Stimulated activated CD4-positive, alpha-beta T cell treated with anti-CD3 and anti-CD28 coated beads, Interleukin-15, amount 100 ng/mL, for 24 hours (primary cell): ENCODE measurements at regions not wholly inside any gene's neighbourhood (a gene's known extent, or its start where the extent isn't known, plus 50 kb on each side); places are given as distances from the start of the nearest gene placed in this dataset.

ENCODE experiments used
- DNase-seq: peaks from one replicate; pipeline ENCODE4 v3.0.0-alpha.2; 2020

- no peak for DNase-seq
Measured at GRCh38 chr4:180372691-180373090, 1870.5 kb upstream of the TENM3 start.

GRCh38 chr4:180377741-180378140, 1865.5 kb upstream of the TENM3 start:
- no peak for DNase-seq

DNA sequence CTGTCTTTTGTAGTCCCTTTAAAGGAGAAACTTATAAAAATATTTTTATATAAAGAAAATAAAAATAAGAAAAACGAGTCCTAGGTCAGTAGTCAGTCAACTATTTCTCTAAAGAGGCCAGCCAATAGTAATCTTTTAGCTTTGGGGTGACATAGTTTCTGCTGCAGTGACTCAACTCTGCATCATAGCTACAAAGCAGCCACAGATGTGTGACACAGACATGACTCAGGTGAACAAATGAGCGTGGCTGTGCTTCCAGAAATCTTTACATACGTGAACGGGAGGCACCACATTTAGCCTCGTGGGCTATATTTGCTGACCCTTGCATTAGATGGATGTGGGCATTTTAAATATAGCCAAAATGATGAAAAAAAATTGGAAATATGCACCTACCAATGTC, 1862.5 kb upstream of the TENM3 start:
- peak; percentile 3 for DNase-seq

- no peak for DNase-seq
Measured at GRCh38 chr4:180391613-180392012, 1851.6 kb upstream of the TENM3 start.

DNA sequence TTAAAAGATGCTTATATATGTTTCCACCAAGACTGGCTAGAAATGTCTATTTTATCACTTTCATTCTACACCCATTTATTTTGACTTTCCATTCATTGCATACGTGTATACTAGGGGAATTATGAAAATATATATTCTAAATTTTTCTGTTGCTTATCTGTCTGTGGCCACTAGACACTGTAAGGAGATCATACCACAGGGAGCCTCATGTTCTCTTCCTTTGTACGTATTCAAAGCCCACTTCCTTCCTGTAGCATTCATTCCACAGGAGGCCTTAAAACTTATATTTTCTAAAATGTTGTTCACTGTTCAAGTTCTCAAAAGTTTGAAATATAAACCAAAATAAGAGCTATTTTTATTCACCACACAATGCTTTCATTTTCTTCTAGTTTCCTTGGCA, 1848.9 kb upstream of the TENM3 start:
- DNase-seq = no peak

DNA sequence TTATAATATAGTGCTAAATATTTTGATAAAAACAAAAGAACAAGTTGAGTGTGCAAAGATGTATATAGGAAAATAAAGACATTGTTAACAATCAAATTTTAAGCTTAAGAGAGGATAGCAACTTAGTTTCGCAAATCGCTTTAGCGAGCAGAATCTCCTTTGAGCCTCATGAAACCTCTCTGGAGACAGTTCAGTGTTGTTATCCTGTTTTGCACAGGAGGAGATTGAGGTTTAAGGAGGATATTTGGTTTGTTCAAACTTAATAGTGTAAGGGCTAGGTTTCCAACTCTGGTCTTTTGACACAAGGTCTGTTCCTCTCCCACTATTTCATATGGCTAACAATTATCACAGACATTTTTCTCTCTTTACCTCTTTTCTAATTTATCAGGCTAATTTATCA, 1848.5 kb upstream of the TENM3 start:
- no peak for DNase-seq

GRCh38 chr4:180398564-180398963, 1844.6 kb upstream of the TENM3 start:
- no peak for DNase-seq

GRCh38 chr4:180407275-180407885, 1835.8 kb upstream of the TENM3 start:
- no peak for DNase-seq

GRCh38 chr4:180418819-180419531, 1824.2 kb upstream of the TENM3 start:
- DNase-seq = no peak

DNA sequence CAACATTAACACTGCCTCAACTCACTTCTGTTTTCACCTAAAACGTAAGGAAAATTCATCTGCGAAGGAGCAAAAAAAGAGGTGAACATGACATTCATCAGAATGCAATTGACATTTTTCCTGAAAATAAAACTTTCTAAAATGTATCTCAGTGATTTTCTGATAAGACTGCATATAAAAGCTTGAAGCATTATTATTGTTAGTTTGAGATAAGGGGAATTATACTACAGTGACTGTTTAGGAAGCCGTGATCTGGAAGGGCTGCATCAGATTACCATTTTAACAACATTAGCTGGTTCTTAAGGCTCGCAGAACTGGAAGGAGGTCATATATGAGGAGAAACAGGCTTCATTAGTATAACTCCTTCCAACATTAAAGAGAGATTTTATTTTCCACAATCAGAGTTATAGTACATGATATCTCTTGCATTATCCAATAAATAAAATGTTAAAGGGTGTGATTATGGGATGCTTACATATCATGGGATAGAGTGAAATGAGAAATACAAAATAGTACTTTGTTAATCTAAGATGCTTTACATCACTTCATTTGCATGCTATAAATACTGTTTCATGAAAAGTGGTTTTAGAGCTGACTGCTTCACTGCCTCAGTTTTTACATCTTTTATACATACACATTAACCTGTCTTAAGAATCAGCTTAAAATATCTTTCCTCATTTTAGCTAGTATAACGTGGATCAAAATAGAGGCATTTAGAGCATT, 1820.1 kb upstream of the TENM3 start:
- DNase-seq = no peak

DNA sequence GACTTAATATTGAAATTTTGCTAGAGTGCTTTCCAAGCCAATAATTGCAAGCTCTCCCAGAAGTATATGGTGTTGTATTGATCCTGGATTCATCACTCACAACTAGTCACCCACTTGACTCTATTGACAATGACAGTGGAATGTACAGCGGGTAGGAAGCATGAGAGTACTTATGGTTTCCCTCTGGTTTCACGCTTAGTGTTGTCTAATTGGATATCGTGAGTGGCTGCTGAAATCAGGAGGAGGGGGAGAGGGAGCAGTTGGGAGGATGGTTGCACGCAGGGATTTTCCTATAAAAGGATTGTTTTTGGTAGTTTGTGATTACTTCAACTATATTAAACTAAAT, 1819.5 kb upstream of the TENM3 start:
- DNase-seq = no peak

DNA sequence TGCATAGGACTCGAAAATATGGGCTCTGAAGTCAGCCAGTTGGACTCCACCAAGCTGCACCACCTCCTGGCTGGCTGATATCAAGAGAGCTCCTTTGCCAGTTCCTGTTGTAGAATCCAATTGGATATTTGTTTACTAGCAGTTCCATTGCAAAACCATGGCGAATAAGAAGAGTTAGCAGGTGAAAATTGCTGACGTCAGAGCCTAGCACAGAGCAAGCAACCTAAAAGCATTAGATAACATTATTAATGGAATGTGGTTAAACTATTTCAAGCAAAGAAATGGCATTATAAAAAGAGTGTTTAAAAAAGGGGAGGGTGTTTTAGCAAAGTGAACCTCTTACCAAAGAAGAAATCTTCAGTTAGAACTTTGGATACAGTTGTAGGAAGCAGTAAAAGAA, 1816.3 kb upstream of the TENM3 start:
- no peak for DNase-seq

DNA sequence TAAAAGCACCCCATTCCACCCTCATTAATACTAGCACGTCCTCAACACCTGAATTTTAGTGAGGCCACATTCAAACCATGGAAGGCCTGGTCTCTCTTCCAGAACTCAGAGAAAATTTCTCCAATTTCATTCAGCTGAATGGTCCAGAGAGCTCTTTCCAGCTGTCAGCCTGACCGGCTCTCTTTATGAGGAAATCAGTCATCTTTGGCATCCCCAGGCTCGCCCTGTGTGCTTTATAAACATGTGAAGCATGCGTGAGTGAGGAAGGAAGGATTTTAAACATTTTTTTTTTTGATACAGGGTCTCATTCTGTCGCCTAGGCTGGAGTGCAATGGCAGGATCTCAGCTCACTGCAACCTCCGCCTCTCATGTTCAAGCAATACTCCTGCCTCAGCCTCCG, 1812.9 kb upstream of the TENM3 start:
- DNase-seq = no peak

DNA sequence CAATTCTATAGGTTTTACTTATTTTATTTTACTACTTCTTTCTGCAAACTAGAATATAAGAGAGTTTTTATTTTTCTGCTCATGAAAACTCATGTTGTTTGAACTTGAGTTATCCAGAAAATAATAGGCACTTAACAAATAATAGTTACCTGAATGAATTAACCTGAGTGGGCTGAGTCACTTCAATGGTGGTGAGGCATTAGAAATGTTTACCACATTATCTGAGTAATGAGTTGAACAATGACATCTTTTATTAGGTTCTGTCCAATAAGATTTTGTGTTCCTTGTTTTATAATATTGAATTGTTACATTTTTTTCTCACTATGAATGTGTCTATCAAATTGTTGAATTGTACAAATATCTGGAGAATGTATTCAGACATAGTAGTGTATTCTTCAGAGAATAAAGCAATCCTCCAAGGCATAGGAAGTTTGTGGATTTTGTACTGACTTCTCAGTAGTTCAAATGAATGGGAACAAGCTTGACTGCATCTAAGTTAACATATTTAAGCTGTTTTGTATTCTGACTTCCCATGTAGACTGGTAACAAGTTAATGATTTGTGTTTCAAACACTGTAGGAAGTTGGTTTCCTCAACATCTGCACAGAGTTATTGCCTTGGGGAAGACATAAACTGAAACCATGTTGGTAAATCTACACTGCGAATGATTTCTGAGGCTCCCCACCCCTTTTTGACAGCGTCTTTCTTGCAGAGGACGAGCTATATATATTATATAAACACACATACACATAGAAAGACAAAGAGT, 1808.9 kb upstream of the TENM3 start:
- DNase-seq = no peak

DNA sequence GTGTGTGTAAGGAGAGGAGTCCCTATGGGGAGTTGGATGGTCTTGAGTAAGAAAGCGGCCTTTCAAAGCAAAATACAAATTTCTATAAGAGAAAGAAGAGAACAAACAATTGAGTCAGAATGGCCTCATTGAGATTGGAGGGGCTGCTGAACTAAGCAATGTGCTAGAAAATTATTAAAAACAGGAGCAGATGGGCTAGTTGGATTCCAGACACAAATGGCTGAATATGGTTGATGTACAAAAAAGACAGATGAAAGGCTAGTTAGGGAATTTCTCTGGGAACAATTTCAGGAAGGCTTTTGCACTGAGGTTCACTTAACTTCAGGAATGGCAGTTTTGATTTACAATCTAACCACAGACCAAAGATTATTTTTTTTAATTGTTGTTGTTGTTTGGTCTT, 1806.8 kb upstream of the TENM3 start:
- DNase-seq = no peak

DNA sequence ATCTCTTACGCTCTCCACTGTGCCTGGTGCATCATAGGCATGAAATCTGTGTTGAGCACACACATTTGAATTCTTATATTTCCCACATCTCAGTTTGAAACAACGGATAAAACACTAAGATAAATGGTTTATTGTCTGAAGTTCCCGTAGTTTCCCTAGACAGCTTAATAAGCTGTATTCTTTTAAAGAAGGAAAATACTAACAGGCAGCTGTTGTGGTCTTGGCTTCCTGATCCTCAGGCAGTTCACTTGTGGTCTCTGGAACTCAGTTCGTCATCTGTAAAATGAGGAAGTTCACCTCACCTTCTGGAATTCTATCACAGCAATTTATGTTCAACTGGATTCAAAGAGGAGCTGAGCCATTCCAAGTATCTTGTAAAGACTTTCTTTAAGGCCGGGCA, 1805.6 kb upstream of the TENM3 start:
- no peak for DNase-seq

DNA sequence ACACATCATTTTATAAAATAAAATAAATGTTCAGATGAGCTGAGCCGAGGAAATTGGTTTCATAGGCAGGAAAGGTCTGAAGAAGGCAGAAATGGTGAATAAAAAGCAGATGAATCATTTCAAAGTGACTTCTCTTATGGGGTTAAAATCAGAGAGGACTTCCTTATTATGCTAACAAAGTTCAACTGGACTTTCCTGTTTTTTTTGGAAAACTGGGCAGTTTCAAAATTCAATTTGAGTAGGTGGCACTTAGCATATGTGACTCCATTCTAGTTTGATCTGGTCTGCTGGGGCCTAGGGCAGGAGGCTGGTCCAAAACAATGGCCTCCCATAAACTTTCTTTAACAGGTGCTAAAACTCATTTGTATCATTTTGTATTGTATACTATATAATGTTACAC, 1794.9 kb upstream of the TENM3 start:
- no peak for DNase-seq

DNA sequence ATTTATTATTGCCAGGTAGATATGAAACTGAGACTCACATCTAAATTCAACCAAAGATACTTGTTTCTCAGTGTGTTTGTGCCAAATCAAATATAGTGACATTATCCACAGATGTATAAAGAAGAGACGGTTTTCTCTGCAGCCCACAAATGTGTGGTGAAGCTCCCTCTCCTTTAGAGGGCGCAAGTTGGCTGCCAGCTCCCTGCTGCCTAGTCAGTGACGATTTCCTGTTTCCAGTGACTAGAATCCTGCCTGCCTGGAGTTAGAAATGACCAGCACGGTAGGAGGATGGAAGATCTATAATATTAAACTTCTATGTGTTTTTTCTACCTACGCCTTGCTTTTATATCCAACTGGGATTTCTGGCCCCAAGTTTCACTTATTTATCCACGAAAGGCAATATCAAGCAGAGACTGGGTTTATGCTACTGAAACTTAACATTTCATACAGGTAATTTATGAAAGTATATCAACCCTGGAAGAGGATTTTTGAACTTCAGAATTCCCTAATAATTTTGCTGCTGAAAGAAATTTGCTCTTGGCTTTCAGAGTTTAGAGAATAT, 1793.7 kb upstream of the TENM3 start:
- DNase-seq = peak; percentile 8

DNA sequence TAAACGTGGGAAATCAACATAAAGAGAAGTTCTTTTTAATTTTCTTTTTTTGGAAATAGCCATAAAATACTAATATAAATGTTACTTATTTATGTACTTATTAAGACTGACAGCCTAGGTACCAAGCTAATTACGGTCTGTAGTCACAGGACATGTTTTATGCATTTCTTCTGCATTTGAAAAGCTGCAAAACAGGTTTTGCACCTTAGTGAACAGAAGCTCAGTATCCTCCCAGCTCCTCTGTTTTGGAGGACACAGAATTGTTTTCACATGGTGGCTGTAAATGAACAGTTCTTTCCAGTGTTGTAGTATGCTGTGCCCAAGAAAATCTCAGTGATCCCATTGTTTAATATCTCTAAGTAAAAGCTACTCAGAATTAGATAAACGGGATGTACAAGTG, 1788.0 kb upstream of the TENM3 start:
- no peak for DNase-seq

- no peak for DNase-seq
Measured at GRCh38 chr4:180456928-180457327, 1786.3 kb upstream of the TENM3 start.

- DNase-seq = no peak
Measured at GRCh38 chr4:180462116-180462515, 1781.1 kb upstream of the TENM3 start.

DNA sequence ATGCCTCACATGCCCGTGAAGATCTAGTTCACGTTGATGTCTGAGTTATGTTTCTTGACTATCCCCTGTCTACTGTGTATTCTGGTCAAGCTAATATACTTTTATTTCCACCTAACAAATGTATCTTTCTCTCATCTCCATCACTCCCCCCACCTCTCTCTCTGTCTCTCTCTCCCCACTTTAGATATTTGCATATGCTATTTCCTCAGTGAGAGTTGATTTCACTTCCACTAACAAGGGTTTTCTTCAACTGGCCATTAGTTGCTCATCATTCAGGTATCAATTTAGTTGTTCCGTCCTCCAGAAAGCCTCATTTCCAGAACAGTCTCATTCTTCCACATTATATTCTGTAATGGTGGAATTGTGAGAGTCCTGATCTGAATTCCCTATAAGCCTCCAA, 1777.8 kb upstream of the TENM3 start:
- no peak for DNase-seq

DNA sequence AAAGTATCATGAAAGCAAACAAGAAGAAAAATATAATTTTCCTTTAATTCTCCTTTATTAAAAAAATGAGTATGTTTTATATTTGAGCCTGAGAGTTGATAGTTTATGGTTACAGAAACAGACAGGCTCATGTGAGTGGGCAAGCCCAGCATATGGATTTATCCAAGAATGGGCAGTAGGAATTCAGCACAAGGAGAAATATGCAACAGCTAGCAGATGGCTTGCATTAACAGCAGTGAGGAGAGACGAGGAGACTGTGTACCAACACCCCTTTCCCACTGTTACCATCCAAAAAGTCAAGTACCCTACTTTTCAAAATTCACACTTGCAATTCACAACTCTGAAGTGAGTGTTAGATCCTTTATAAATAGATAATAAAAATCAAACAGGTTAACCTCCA, 1760.2 kb upstream of the TENM3 start:
- DNase-seq = no peak
